ENCODE measurements at regions not wholly inside any gene's neighbourhood (a gene's known extent, or its start where the extent isn't known, plus 50 kb on each side); places are given as distances from the start of the nearest gene placed in this dataset.

- in situ Hi-C loops (cut with HindIII; ENCODE audit: low pct_unique_long_range_greater_than_20kb, low sequenced_read_pairs), result no loop called here
- no peak for TF ChIP-seq JUND (IDR thresholded peaks at IDR 0.05; ENCODE audit: low read depth)
- DNase-seq (ENCODE audit: low read depth in 1 of 2, low spot score in 1 of 2), result no peak
Measured at GRCh38 chr9:119998614-119999013, 581.4 kb downstream of the CDK5RAP2 start.

GRCh38 chr9:119991797-119992196, 588.2 kb downstream of the CDK5RAP2 start:
- no peak for TF ChIP-seq JUND (IDR thresholded peaks at IDR 0.05; ENCODE audit: low read depth)
- in situ Hi-C loops (cut with HindIII; ENCODE audit: low pct_unique_long_range_greater_than_20kb, low sequenced_read_pairs), result no loop called here

GRCh38 chr9:119986713-119987112, 593.3 kb downstream of the CDK5RAP2 start:
- in situ Hi-C loops (cut with HindIII; ENCODE audit: low pct_unique_long_range_greater_than_20kb, low sequenced_read_pairs), result no loop called here
- no peak for DNase-seq (ENCODE audit: low read depth in 1 of 2, low spot score in 1 of 2)
- no peak for TF ChIP-seq JUND (IDR thresholded peaks at IDR 0.05; ENCODE audit: low read depth)

More at GRCh38 chr9:119991797-119992196, 588.2 kb downstream of the CDK5RAP2 start:
- DNase-seq (ENCODE audit: low read depth in 1 of 2, low spot score in 1 of 2), result no peak

GRCh38 chr9:119986205-119986604, 593.8 kb downstream of the CDK5RAP2 start:
- in situ Hi-C loops (cut with HindIII; ENCODE audit: low pct_unique_long_range_greater_than_20kb, low sequenced_read_pairs), result no loop called here
- DNase-seq (ENCODE audit: low read depth in 1 of 2, low spot score in 1 of 2), result peak in 1 of 2 experiments; percentile 38
- TF ChIP-seq JUND (IDR thresholded peaks at IDR 0.05; ENCODE audit: low read depth), result no peak

GRCh38 chr9:119974026-119974425, 604.8 kb upstream of the BRINP1 start:
- no peak for TF ChIP-seq JUND (IDR thresholded peaks at IDR 0.05; ENCODE audit: low read depth)
- DNase-seq (ENCODE audit: low read depth in 1 of 2, low spot score in 1 of 2), result peak in 1 of 2 experiments; percentile 29
- in situ Hi-C loops (cut with HindIII; ENCODE audit: low pct_unique_long_range_greater_than_20kb, low sequenced_read_pairs), result no loop called here

- in situ Hi-C loops (cut with HindIII; ENCODE audit: low pct_unique_long_range_greater_than_20kb, low sequenced_read_pairs), result no loop called here
- DNase-seq (ENCODE audit: low read depth in 1 of 2, low spot score in 1 of 2), result peak; percentile 81 to 87
- TF ChIP-seq JUND (IDR thresholded peaks at IDR 0.05; ENCODE audit: low read depth), result no peak
Measured at GRCh38 chr9:119968836-119969707, 599.8 kb upstream of the BRINP1 start.

- peak; percentile 26; the same call in 1 of the 2 replicates for TF ChIP-seq JUND (IDR thresholded peaks at IDR 0.05; ENCODE audit: low read depth)
- peak in 1 of 2 experiments; percentile 71 for DNase-seq (ENCODE audit: low read depth in 1 of 2, low spot score in 1 of 2)
- in situ Hi-C loops (cut with HindIII; ENCODE audit: low pct_unique_long_range_greater_than_20kb, low sequenced_read_pairs), result no loop called here
Measured at GRCh38 chr9:119967867-119968535, 598.8 kb upstream of the BRINP1 start.

- DNase-seq (ENCODE audit: low read depth in 1 of 2, low spot score in 1 of 2), result peak; percentile 58 to 95
- in situ Hi-C loops (cut with HindIII; ENCODE audit: low pct_unique_long_range_greater_than_20kb, low sequenced_read_pairs), result no loop called here
- no peak for TF ChIP-seq JUND (IDR thresholded peaks at IDR 0.05; ENCODE audit: low read depth)
Measured at GRCh38 chr9:119963798-119964372, 594.6 kb upstream of the BRINP1 start.

- in situ Hi-C loops (cut with HindIII; ENCODE audit: low pct_unique_long_range_greater_than_20kb, low sequenced_read_pairs), result no loop called here
- no peak for TF ChIP-seq JUND (IDR thresholded peaks at IDR 0.05; ENCODE audit: low read depth)
- DNase-seq (ENCODE audit: low read depth in 1 of 2, low spot score in 1 of 2), result peak; percentile 30 to 87
Measured at GRCh38 chr9:119963258-119963797, 594.1 kb upstream of the BRINP1 start.

GRCh38 chr9:119961774-119962424, 592.7 kb upstream of the BRINP1 start:
- in situ Hi-C loops (cut with HindIII; ENCODE audit: low pct_unique_long_range_greater_than_20kb, low sequenced_read_pairs), result no loop called here
- DNase-seq (ENCODE audit: low read depth in 1 of 2, low spot score in 1 of 2), result peak in 1 of 2 experiments; percentile 76
- no peak for TF ChIP-seq JUND (IDR thresholded peaks at IDR 0.05; ENCODE audit: low read depth)

- in situ Hi-C loops (cut with HindIII; ENCODE audit: low pct_unique_long_range_greater_than_20kb, low sequenced_read_pairs), result no loop called here
- no peak for TF ChIP-seq JUND (IDR thresholded peaks at IDR 0.05; ENCODE audit: low read depth)
- no peak for DNase-seq (ENCODE audit: low read depth in 1 of 2, low spot score in 1 of 2)
Measured at GRCh38 chr9:119959846-119960545, 590.8 kb upstream of the BRINP1 start.

GRCh38 chr9:119956111-119956510, 586.9 kb upstream of the BRINP1 start:
- in situ Hi-C loops (cut with HindIII; ENCODE audit: low pct_unique_long_range_greater_than_20kb, low sequenced_read_pairs), result no loop called here
- DNase-seq (ENCODE audit: low read depth in 1 of 2, low spot score in 1 of 2), result no peak
- TF ChIP-seq JUND (IDR thresholded peaks at IDR 0.05; ENCODE audit: low read depth), result no peak

Data from T47D (cell line).